Neutrophil (primary cell): ENCODE measurements at regions not wholly inside any gene's neighbourhood (a gene's known extent, or its start where the extent isn't known, plus 50 kb on each side); places are given as distances from the start of the nearest gene placed in this dataset.
"Not testable (repeated sequence)": the region's sequence is repeated elsewhere in the genome, so short reads cannot be mapped to it uniquely, and the experiment has no call there.

Experiments
- H3K27ac ChIP-seq: fragments of 200-600 bp; sonication (generic); 2 replicates; pipeline ENCODE4 v1.5.1; 2016; ENCODE audit warnings: mild to moderate bottlenecking, moderate library complexity
- H3K27me3 ChIP-seq: fragments of 200-600 bp; sonication (generic); 2 replicates; pipeline ENCODE4 v1.6.0; 2016; ENCODE audit warnings: mild to moderate bottlenecking
- H3K36me3 ChIP-seq: fragments of 200-600 bp; sonication (generic); 2 replicates; pipeline ENCODE4 v1.5.1; 2017
- H3K4me1 ChIP-seq, 2 experiments: fragments of 200-600 bp in 1 of 2; sonication (generic) in 1 of 2; 1 replicate in 1 of 2; 2 replicates in 1 of 2; pipeline versions ENCODE4 v1.5.1 to v1.6.1; 2013 to 2016; ENCODE audit warnings: low read depth in 1 of 2, low read length in 1 of 2, mild to moderate bottlenecking in 1 of 2, moderate library complexity in 1 of 2; ENCODE audit not compliant: control insufficient read depth in 1 of 2, insufficient read depth in 1 of 2
- H3K4me3 ChIP-seq, 2 experiments: fragments of 200-600 bp in 1 of 2; sonication (generic) in 1 of 2; 1 replicate in 1 of 2; 2 replicates in 1 of 2; pipeline ENCODE4 v1.5.1; 2013 to 2016; ENCODE audit warnings: low read depth in 1 of 2, low read length in 1 of 2, mild to moderate bottlenecking in 1 of 2, moderate library complexity in 1 of 2
- H3K9me3 ChIP-seq: fragments of 200-600 bp; sonication (generic); 2 replicates; pipeline ENCODE4 v1.5.1; 2016
- CTCF ChIP-seq: fragments of 200-600 bp; sonication (generic); IDR thresholded peaks from 2 replicates; pipeline ENCODE4 v1.5.1; 2016; ENCODE audit warnings: antibody characterized with exemption

- Histone ChIP-seq H3K27me3 (no peaks in the 10 kb centered on the region), H3K9me3 (no peaks in the 10 kb centered on the region), H3K36me3 (no peaks in the 10 kb centered on the region), H3K4me1 (no peaks in the 10 kb centered on the region), H3K4me3 (no peak overlapping the region), H3K27ac (no peak overlapping the region)
- no peak for TF ChIP-seq CTCF
Measured at GRCh38 chr7:11261470-11261869, 287.8 kb downstream of the PHF14 start.

- Histone ChIP-seq H3K36me3 (no peaks in the 10 kb centered on the region), H3K9me3 (no peaks in the 10 kb centered on the region), H3K4me1 (no peaks in the 10 kb centered on the region), H3K27me3 (no peaks in the 10 kb centered on the region), H3K4me3 (no peak overlapping the region), H3K27ac (no peak overlapping the region)
- no peak for TF ChIP-seq CTCF
Measured at GRCh38 chr7:11266101-11266500, 292.4 kb downstream of the PHF14 start.

- no peaks in the 10 kb centered on the region for H3K9me3 ChIP-seq
- no peak overlapping the region for H3K27ac ChIP-seq
- H3K4me3 ChIP-seq: no peak overlapping the region
- H3K36me3 ChIP-seq: no peaks in the 10 kb centered on the region
- H3K4me1 ChIP-seq: no peaks in the 10 kb centered on the region
- no peaks in the 10 kb centered on the region for H3K27me3 ChIP-seq
- no peak for TF ChIP-seq CTCF
Measured at GRCh38 chr7:11272352-11272751, 298.7 kb downstream of the PHF14 start.

- no peak overlapping the region for H3K27ac ChIP-seq
Measured at GRCh38 chr7:11274074-11274473, 300.4 kb downstream of the PHF14 start.

GRCh38 chr7:11281953-11282352 is 308.3 kb downstream of the PHF14 start:
- H3K27ac ChIP-seq: no peak overlapping the region
- no peaks in the 10 kb centered on the region for H3K27me3 ChIP-seq
- H3K4me3 ChIP-seq: no peak overlapping the region
- no peaks in the 10 kb centered on the region for H3K9me3 ChIP-seq
- H3K4me1 ChIP-seq: no peaks in the 10 kb centered on the region
- H3K36me3 ChIP-seq: no peaks in the 10 kb centered on the region
- no peak for TF ChIP-seq CTCF

More at GRCh38 chr7:11274074-11274473, 300.4 kb downstream of the PHF14 start:
- H3K9me3 ChIP-seq: no peaks in the 10 kb centered on the region
- H3K27me3 ChIP-seq: no peaks in the 10 kb centered on the region
- no peaks in the 10 kb centered on the region for H3K4me1 ChIP-seq
- no peak overlapping the region for H3K4me3 ChIP-seq
- H3K36me3 ChIP-seq: no peaks in the 10 kb centered on the region
- no peak for TF ChIP-seq CTCF

- H3K4me1 ChIP-seq, H3K4me3 ChIP-seq, H3K9me3 ChIP-seq, H3K27ac ChIP-seq, H3K36me3 ChIP-seq, H3K27me3 ChIP-seq: not testable (repeated sequence)
Measured at GRCh38 chr7:11283584-11283983, 309.9 kb downstream of the PHF14 start.
